Stimulated activated naive CD4-positive, alpha-beta T cell treated with Interleukin-2 at 50 U/mL for 16 hours (primary cell): ENCODE measurements at regions not wholly inside any gene's neighbourhood (a gene's known extent, or its start where the extent isn't known, plus 50 kb on each side); places are given as distances from the start of the nearest gene placed in this dataset.
"Not testable (repeated sequence)": the region's sequence is repeated elsewhere in the genome, so short reads cannot be mapped to it uniquely, and the experiment has no call there.

Experiments
- DNase-seq: peaks from one replicate; lab custom pipeline; 2025; lab: John Stamatoyannopoulos, UW

DNA sequence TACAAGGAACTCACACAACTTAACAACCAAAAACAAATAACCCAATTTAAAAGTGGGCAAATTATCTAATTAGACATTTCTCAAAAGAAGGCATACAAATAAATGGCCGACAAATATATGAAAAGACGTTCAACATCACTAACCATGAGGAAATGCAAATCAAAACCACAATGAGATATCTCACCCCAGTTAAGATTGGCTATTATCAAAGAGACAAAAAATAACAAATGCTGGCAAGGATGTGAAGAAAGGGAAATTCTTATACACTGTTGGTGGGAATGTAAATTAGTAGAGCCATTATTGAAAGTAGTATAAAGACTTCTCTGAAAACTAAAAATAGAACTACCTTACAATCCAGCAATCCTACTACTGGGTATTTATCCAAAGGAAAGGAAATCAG lies 96.7 kb upstream of the SIRPG start:
- DNase-seq: no peak

GRCh38 chr20:1752045-1752444 lies 94.5 kb upstream of the SIRPG start:
- no peak for DNase-seq

DNA sequence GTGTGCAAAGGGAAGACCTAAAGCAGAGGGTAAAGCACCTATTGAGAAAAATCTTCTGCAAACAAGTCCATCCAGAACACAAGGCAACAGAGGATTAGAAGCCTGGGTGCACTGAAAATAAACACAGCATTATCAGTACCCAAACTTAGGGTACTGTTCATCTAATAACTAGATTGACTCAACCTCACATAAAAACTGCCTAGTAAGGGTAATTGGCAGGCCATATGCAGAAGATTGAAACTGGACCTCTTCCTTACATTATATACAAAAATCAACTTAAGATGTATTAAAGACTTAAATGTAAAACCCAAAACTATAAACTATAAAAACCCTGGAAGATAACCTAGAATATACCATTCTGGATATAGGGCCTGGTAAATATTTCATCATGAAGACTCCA lies 91.2 kb upstream of the SIRPG start:
- DNase-seq: no peak

- no peak for DNase-seq
Observed at GRCh38 chr20:1747953-1748577, 90.5 kb upstream of the SIRPG start.

DNA sequence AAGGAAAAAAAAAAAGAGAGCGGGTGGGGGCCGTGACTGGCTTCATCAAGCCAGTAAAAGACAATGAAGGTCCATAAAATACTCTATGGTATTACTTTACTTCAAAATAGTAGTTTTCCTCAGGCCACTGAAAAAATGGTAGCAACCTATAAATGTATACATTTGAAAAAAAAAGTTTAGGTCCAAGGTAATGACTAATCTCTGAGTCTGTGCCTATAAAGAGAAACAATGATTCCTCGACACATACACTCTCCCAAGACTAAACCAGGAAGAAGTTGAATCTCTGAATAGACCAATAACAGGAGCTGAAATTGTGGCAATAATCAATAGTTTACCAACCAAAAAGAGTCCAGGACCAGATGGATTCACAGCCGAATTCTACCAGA lies 84.5 kb upstream of the SIRPG start:
- DNase-seq: not testable (repeated sequence)

DNA sequence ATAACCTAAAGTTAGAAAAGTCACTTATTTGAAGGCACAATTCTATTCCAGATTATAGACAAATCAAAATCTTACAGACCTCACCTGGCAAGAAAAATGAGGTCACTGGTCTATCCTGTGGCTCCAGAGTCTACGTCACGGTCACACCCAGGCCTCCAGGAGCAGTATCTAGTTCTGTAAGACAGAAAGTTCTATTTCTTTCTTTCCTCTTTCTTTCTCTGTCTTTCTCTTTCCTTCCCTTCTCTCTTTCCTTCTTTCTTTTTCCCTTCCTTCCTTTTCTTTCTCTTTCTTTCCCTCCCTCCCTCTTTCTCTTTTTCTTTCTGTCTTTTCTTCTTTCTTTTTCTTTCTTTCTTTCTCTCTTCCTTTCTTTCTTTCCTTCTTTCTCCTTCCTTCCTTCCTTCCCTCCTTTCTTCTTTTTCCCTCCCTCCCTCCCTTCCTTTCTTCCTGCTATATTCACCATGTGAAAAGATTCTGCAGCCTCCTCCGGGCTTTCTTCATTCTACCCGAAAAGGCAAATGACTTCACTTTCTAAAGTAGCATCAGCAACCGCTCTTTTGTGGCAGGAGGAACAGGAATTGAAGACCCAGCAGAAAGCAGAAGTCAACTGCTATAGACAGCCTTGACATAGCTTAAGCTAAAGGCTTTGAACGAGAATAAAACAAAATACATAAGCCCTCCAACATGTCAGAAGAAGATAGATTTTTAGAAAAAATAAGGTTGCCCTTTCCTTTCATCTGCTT lies 83.9 kb upstream of the SIRPG start:
- no peak for DNase-seq

GRCh38 chr20:1737134-1737533 lies 79.6 kb upstream of the SIRPG start:
- no peak for DNase-seq

- DNase-seq: no peak
Observed at GRCh38 chr20:1735417-1736089, 78.0 kb upstream of the SIRPG start.

- DNase-seq: peak; percentile 11
Observed at GRCh38 chr20:1734269-1734858, 76.8 kb upstream of the SIRPG start.

- DNase-seq: peak; percentile 6
Observed at GRCh38 chr20:1731828-1732375, 74.3 kb upstream of the SIRPG start.

DNA sequence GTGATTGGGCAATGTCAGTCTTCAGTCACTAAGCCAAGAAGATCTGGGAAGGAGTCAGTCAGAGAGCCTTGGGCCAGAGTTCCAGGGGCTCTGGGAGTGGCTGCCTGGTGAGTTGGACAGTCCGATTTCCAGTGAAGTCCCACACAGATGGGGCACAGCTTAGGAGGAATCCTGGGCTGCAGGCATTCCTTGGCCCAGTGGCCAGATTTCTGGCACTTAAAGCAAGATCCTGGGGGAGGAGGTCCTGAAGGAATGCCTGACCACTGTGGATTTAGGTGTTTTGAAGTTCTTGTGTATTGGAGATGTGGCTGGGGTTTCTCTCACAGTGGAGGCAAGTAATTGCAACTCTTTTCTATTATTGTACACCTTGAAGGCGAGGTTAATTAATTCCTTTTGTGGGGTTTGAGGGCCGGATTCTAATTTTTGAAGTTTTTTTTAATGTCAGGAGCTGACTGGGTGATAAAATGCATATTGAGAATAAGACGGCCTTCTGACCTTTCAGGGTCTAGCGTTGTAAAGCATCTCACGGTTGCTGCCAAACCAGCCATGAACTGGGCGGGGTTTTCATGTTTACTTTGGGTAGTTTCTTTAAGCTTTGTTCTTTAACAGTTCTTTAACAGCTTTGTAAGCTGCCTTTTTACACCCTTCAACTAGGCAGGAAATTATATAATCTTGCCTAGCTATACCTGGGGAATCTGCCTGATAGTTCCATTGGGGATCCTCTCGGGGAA lies 73.6 kb upstream of the SIRPG start:
- not testable (repeated sequence) for DNase-seq

DNA sequence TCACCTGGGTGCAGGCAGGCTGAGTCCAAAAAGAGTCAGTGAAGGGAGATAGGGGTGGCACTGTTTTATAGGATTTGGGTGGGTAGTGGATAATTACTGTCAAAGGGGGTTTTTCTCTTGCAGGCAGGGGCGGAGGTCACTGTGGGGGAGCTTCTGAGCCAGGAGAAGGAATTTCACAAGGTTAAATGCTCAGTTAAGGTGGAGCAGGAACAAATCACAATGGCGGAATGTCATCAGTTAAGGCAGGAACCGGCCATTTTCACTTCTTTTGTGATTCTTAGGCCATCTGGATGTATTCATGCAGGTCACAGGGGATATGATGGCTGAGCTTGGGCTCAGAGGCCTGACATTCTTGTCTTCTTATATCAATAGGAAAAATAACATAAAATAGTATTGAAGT lies 69.7 kb upstream of the SIRPG start:
- DNase-seq: not testable (repeated sequence)

- no peak for DNase-seq
Observed at GRCh38 chr20:1724901-1725300, 67.3 kb upstream of the SIRPG start.

GRCh38 chr20:1722513-1723050 lies 65.0 kb upstream of the SIRPG start:
- no peak for DNase-seq

DNA sequence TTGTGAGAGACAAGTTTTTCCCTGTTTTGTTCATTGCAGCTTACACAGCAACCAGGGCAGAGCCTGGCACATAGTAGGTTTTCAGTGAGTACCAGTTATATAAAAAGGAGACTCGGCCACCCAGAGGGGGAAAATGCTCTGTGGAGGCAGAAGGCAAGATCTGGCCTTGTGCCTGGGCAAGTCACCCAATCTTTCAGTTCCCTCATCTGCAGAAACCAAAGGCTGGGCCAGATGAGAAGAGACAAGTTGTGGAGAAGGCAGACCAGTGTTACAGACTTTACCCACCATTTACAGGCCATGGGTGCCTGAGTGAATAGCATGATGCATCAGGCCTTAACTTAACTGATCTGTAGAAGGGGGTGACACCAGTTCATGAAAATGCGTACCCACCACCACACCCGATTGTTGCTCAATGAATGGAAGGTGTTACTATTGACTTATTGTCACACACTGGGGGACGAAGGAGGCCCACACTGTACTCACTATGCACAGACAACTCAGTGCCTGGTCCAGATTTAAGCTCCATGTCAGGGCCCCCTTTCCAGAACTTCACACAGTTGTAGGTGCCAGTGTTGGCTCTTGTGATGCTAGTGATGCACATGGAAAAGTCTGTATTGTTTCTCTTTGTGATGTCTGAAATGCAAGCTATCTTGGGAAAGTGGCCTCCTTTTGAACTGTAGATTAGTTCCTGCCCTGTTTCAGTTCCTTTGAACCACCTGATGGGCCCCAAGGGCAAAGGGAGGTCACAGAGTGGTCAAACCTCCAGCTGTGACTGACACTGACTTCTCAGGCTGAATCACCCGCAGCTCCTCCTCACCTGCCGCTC lies 64.3 kb upstream of the SIRPG start:
- DNase-seq: no peak

DNA sequence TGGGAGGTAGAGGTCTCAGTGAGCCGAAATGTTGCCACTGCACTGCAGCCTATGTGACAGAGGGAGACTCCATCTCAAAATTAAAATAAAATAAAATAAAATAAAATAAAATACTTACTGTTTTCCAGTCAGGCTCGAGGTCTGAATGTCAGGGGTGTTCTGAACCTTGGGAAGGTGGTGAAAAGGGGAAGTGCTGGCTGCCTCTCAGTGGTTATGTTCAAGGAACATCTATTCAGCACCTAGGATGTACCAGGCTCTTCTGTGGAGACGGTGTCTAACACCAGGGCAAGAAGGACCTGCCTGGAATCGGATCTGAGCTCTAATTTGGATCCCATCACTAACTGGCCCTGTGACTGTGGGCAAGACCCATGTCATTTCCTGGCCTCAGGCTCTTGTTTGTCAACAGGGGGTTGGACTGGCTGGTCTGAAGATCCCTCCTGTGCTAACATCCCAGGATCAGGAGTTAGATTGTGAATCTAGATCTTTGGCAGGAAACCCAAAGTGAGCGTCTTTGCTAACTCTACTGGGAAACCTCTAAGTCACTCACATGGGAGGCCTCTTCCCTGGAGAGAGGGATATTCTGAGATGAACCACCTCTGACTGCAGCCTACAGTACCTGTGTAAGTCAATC lies 63.4 kb upstream of the SIRPG start:
- no peak for DNase-seq

GRCh38 chr20:1720226-1720625 lies 62.6 kb upstream of the SIRPG start:
- no peak for DNase-seq

DNA sequence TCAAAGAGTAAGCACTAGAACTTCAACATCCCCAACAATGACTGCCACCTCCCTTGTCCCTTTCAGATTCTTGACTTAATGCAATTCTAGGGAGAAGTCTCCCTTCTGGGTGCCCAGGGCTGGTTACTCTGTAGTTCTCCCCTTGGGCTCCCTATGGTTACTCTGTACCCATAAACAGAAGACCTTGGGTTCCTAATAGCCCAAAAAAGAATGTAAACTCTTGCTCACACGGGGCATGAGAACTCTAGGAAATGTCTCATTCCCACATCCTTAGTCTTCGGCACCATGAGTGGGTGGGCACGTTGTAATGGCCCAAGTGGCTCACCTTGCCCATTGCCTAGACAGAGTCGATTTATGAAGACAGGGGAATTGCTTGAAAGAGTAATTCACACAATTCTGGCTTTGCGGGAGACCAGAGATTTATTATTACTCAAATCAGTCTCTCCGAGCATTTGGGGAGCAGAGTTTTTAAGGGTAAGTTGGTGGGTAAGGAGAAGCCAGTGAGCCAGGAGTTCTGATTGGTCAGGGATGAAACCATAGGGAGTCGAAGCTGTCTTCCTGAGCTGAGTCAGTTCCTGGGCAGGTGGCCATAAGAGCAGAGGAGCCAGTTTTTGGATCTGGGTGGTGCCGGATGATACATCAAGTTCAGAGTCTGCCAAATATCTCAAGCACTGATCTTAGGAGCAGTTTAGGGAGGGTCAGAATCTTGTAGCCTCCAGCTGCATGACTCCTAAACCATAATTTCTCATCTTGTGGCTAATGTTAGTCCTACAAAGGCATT lies 61.2 kb upstream of the SIRPG start:
- no peak for DNase-seq
